ENCODE measurements at regions not wholly inside any gene's neighbourhood (a gene's known extent, or its start where the extent isn't known, plus 50 kb on each side); places are given as distances from the start of the nearest gene placed in this dataset.
"Not testable (repeated sequence)": the region's sequence is repeated elsewhere in the genome, so short reads cannot be mapped to it uniquely, and the experiment has no call there.

DNA sequence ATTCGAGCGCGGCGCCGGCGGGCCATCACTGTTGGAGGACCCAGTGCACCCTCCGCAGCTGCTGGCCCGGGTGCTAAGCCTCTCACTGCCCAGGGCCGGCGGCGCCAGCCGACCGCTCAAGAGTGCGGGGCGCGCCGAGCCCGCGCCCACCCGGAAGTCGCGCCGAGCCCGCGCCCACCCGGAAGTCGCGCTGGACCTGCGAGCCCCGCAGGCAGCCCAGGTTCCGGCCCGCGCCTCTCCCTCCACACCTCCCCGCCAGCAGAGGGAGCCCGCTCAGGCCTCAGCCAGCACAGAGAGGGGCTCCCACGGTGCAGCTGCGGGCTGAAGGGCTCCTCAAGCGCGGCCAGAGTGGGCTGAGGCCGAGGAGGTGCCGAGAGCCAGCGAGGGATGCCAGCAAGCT is 170.8 kb downstream of the GTF2H2C_2 start:
- H3K27me3 ChIP-seq; H3K9me3 ChIP-seq; H3K36me3 ChIP-seq; H3K27ac ChIP-seq; H3K4me3 ChIP-seq; H3K4me1 ChIP-seq; ATAC-seq; in situ Hi-C loops (cut with MboI; ENCODE audit: low sequenced_read_pairs in 4 of 4); intact Hi-C loops (cut with DNase I; ENCODE audit: low total_unique reads): not testable (repeated sequence)
- DNase-seq = peak in 1 of 2 donors; percentile 7

Data from gastrocnemius medialis (tissue), 4 donors.